SW480 (cell line): ENCODE measurements at regions not wholly inside any gene's neighbourhood (a gene's known extent, or its start where the extent isn't known, plus 50 kb on each side); places are given as distances from the start of the nearest gene placed in this dataset.
A peak's percentile ranks its signal among the peaks of the same experiment; 100 is the strongest.

ENCODE experiments used
- DNase-seq: peaks from one replicate; pipeline ENCODE4 v3.0.0-alpha.2; 2016; ENCODE audit warnings: low spot score

GRCh38 chr3:94990952-94991705, 928.3 kb downstream of the NSUN3 start:
- no peak for DNase-seq

- no peak for DNase-seq
Measured at GRCh38 chr3:94996743-94997142, 933.9 kb downstream of the NSUN3 start.

GRCh38 chr3:95002438-95003046, 939.7 kb downstream of the NSUN3 start:
- DNase-seq, result no peak

- no peak for DNase-seq
Measured at GRCh38 chr3:95028688-95029087, 965.8 kb downstream of the NSUN3 start.

DNA sequence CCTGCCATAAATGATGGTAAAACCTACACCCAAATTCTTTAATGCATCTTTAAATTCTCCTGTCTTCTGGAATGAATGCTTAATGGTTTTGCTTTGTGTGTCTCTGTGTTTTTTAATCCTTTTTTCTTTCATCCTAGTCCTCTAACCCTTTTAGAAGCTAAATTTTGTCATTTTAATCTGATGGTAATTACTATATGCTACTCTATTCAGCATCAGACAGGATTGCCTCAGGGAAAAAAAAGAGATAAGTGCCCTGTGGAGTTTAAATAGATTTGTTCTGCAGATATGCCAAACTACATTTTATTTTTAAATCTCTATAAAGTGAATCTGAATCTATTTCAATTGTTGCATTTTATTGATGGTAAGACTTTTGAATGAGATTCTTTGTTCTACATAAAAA, 966.8 kb downstream of the NSUN3 start:
- DNase-seq, result no peak

GRCh38 chr3:95036526-95037021, 973.7 kb downstream of the NSUN3 start:
- no peak for DNase-seq

DNA sequence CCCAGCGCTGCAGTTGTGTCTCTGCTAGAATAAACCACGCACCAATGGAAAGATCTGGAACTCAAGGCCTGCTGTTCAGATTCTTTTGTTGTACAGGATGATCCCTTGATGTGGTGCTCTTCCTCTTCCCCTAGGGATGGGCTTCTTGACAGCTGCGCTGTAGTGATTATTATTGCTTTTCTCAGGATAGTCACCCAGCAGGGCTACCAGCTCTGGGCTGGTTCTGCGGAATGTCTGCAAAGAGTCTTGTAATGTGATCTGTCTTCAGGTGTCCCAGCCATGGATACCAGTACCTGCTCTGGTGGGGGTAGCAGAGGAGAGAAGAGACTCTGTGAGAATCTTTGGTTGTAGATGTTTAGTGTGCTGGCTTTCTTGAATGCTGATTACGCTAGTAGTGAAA, 974.2 kb downstream of the NSUN3 start:
- no peak for DNase-seq

GRCh38 chr3:95037927-95038326, 975.1 kb downstream of the NSUN3 start:
- DNase-seq, result no peak

- DNase-seq, result no peak
Measured at GRCh38 chr3:95044101-95044500, 981.2 kb downstream of the NSUN3 start.

- DNase-seq, result no peak
Measured at GRCh38 chr3:95048564-95048963, 985.7 kb downstream of the NSUN3 start.

GRCh38 chr3:95049841-95050240, 987.0 kb downstream of the NSUN3 start:
- DNase-seq, result no peak

DNA sequence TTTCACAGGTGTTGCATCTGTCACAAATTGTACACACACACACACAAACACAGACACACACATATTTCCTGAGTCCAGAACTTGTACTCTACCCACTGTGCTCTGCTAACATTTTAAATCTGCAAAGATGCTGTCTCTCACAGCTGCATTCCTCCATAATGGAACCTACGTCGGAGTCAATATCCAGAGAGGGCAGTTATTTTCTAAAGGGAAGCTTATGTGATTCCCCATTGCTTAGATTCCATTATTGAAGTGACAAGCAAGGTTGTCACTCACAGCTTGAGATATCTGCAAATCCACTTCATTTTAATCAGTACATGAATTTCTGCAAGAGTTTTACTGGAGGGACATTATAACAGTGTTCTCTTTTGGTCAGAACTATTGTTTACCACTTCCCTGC, 992.4 kb downstream of the NSUN3 start:
- no peak for DNase-seq

DNA sequence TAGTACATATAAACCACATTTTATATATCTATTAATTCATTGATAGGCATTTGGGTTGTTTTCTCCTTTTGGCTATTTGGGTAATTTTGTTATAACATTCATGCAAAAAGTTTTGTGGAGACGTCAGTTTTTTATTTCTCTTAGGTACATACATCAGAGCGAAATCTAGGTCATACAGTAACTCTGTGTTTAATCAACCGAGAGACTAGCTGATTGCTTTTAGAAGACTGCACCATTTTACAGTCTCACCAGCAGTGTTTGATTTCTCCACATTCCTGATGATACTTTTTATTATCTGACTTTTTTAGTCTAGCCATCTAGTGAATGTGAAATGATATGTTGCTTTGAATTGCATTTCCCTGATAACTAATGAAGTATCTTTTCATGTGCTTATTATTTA, 1019.3 kb downstream of the NSUN3 start:
- DNase-seq, result no peak

DNA sequence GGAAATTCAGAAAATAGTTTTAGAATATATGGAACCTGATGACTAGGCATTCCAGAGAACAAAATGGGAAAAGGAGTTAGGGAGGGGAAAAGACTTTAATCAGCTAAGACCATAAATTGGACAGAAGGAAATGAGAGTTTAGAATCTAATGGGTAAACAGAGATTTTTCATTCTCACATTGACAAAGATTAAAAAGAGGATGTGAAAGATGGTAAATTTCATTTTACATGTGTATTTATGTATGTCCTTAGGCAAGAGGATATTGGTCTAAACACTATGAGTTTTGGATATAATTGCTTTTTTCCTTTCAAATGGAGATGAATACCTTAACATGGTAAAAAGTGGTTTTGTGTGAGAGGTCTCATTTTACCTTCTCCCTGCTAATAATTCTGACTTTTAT, 1021.9 kb downstream of the NSUN3 start:
- no peak for DNase-seq

GRCh38 chr3:95088464-95088863, 1025.6 kb downstream of the NSUN3 start:
- DNase-seq, result no peak

- no peak for DNase-seq
Measured at GRCh38 chr3:95097493-95097892, 1034.6 kb downstream of the NSUN3 start.

- DNase-seq, result no peak
Measured at GRCh38 chr3:95120921-95121320, 1058.1 kb downstream of the NSUN3 start.

- DNase-seq, result no peak
Measured at GRCh38 chr3:95123104-95123503, 1060.2 kb downstream of the NSUN3 start.

DNA sequence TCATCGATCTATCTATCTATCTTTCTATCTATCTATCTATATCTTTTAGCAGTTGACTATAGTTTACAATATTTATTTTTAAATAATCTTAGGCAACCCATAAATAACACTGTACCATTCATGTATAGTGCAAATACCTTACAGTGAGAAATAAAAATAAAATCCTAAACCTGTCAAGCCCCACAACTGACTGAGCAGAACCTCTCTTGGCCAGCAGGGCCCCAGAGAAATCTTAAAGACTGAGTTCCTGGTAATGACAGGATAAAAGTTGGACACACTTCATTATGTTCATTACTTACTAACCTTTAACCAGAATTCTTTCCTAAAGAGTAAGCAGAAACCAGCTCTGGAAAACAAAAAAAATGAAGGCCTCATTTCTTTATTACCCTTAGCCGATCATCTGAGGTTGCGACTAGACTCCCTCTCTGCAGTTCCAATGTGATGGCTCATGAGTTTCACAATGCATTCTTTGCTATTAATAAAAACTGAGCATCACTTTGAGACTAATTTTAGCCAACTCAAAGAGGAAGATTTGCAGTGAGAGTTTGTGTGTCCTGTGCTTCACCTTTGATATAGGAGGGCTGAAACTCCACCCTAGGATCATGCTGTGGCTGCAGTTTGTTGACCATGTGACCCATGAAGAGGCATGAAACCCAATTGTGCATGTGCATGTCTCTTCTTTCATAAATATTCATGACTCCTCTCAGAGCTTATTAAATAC, 1072.0 kb downstream of the NSUN3 start:
- DNase-seq, result no peak

GRCh38 chr3:95148107-95148506, 1085.2 kb downstream of the NSUN3 start:
- DNase-seq, result no peak

DNA sequence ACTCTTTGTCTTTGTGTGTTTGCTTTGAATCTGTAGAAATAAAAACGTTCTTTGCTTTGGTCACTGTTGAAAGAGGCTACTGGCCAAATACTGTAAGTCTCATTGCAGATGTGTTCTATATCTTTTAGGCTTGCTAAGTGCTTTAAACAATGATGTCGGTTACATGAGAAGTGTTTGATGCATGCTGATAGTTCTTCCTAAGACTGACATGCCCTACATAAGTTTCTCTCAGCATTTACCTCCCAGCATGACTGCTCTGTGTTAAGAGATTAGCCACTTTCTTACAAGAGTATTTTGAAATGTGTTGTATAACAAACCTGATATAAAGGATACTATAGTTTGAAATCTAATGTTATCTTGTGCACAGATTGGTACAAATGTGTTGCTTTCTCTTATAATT, 1088.7 kb downstream of the NSUN3 start:
- no peak for DNase-seq

DNA sequence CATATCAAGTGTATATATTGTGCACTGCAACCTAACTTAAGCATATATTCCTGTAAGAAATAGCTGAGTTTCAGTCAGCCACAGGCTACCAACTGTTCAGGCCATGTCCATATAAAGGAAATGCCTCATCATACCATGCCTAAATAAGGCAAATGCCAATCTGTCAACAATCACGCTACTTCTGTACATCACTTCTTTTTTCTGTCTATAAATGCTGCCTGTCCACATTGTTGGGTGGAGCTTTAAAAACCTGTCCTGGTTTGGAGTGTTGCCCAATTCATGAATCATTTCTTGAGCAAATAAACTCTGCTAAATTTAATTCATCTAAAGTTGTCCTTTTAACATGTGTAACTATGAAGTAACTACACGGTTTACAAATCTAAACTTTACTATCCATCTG, 1091.9 kb downstream of the NSUN3 start:
- peak; percentile 9 for DNase-seq

DNA sequence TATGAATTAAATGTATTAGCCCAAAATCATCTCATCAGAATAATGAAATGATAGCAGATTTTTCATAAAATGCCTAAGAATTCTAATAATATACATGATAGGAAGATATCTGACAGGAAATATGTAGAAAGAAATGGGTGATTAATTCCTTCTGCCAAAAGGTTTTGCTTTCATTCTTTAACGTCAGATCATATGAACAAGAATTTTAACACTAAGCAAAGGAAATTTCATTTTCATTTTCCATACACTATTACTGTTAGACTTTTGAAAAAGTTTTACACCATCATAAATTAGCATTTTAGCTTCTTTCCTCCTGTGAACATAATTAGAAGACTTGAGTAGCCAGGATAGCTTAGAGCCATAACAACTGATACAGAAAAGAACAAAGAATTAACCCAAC, 1099.9 kb downstream of the NSUN3 start:
- DNase-seq, result no peak
